GM19328 (cell line): ENCODE measurements at regions not wholly inside any gene's neighbourhood (a gene's known extent, or its start where the extent isn't known, plus 50 kb on each side); places are given as distances from the start of the nearest gene placed in this dataset.

Experiments used
- ATAC-seq: cut with Tn5 transposase; IDR thresholded peaks from one replicate; pipeline ENCODE4 v1.9.1; 2021; ENCODE audit warnings: mild to moderate bottlenecking, moderate library complexity; ENCODE audit not compliant: unreplicated experiment

DNA sequence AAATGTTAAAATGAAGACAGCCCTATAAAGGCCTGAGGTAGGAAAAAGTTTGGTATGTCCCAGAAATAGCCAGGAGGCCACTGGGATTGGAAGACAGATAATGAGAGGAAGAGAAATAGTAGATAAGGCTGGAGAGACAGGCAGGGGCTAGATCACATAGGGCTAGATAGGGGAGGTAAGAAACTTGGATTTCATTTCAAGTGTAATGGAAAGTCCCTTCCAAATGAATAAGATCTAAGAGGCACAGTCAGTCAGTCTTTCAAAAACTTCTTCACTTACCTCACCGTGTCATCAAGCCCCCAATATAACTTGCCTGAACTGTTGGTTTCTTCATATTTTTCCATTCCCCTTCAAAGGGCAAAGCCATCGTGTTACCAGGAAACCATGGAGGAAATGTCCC, 121.8 kb downstream of the SPCS3 start:
- ATAC-seq, result no peak

- ATAC-seq, result no peak
Measured at GRCh38 chr4:176443117-176443516, 123.4 kb downstream of the SPCS3 start.

GRCh38 chr4:176443646-176444409, 124.1 kb downstream of the SPCS3 start:
- no peak for ATAC-seq

DNA sequence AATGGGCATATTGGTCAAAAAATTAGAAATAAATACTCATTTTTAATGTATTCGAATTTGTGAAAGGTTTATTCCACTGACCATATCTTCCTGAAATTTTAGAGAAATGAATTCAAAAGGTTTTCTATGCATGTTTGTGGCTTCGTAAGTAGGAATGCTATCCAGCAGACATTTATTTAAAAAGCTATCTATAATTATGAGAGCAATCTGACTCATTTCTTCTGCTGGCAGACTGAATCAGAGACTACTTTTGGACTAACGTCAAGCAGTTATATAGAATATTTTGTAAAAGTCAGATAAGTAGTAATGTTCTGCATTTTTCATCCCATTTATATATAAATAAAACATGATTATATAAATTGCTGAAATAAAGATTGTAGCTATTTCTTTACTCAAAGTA, 125.0 kb downstream of the SPCS3 start:
- ATAC-seq, result no peak

- no peak for ATAC-seq
Measured at GRCh38 chr4:176448761-176449160, 129.0 kb downstream of the SPCS3 start.

- ATAC-seq, result no peak
Measured at GRCh38 chr4:176451443-176451842, 131.7 kb downstream of the SPCS3 start.

GRCh38 chr4:176453079-176453478, 133.3 kb downstream of the SPCS3 start:
- no peak for ATAC-seq

DNA sequence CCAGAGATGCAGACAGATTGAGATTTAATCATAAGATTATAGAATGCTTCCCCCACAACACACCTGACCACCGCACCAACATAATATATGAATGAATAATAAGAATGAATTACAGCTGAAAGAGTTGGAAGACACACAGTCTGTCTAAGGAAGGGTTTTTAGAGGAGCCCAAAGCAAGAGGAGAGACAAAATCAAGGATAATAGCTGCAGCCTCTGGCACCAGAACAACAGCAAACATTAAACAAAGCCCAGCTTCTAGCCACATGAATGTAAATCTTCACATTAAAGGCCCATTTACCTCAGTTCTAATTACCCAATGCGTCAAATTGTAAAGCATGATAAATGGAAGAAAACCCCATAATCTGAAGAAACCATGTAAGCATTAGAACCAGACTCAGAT, 133.9 kb downstream of the SPCS3 start:
- ATAC-seq, result no peak

GRCh38 chr4:176464748-176465147, 145.0 kb downstream of the SPCS3 start:
- peak; percentile 98 for ATAC-seq

DNA sequence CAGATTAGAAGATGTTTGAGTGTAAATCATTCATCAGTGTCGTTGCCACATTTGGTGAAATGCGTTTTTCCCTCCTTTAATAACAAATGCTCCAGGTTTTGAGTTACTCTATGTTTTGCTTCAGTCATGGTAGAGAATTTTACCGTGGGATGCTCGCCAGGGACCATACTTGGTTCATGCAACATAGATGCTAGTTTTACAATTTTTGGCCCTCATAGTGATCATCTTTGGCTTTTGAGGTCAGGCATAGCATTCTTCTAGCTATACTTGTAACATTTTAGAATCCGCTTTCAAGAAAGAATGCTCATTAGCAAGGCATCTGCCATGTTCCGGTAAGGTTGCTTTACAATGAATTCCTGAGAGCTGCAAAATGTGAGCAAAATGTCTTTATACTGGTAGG, 147.2 kb downstream of the SPCS3 start:
- ATAC-seq, result no peak

- ATAC-seq, result no peak
Measured at GRCh38 chr4:176469546-176469945, 149.8 kb downstream of the SPCS3 start.

- no peak for ATAC-seq
Measured at GRCh38 chr4:176470671-176471070, 150.9 kb downstream of the SPCS3 start.

DNA sequence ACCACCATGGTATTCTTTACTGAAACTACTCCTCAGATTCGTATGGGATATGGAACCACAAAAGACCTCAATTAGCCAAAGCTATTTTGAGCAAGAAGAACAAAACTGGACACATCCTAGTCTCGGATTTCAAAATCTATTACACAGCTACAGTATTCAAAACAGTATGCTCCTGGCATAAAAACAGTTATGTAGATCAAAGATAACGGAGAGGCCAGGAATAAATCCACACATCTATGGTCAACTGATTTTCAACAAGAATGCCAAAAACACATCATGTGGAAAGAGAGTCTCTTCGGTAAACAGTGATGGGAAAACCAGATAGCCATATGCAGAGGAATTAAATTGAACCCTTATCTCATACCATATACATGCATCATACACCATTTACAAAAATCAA, 155.3 kb downstream of the SPCS3 start:
- no peak for ATAC-seq

GRCh38 chr4:176478076-176478475, 158.3 kb downstream of the SPCS3 start:
- no peak for ATAC-seq

GRCh38 chr4:176479767-176480166, 160.0 kb downstream of the SPCS3 start:
- no peak for ATAC-seq

- no peak for ATAC-seq
Measured at GRCh38 chr4:176482972-176483371, 163.2 kb downstream of the SPCS3 start.

DNA sequence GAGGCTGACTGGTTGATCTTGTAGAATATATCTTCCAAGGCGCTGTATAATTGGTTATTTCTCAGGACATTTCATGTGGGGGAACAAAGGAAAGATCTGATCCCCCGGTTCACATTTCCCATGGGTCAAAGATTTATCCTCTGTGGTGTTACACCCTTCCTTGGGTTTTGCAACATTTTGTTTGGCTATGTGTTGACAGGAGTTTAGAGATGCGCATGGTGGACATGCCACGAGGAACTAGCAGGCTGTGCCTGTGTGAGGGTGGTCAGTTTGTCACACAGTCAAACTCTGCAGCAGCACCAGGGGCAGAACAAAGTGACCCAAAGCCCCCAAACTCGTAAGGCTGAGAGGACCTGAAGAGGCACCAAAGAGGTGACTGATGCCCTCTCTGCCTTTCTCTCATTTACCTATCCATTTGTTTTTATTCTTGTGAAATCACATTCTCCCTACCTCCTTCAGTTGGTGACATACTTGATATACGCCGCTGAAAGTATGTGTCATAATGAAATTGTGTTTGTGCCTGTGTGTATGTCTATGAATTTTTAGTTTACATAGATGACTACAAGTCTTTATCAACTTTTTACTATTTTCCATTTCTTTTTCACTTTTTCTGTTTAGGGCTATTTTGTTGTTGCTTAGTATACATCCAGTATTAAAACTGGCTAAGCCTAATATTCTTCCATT, 164.7 kb downstream of the SPCS3 start:
- ATAC-seq, result no peak

DNA sequence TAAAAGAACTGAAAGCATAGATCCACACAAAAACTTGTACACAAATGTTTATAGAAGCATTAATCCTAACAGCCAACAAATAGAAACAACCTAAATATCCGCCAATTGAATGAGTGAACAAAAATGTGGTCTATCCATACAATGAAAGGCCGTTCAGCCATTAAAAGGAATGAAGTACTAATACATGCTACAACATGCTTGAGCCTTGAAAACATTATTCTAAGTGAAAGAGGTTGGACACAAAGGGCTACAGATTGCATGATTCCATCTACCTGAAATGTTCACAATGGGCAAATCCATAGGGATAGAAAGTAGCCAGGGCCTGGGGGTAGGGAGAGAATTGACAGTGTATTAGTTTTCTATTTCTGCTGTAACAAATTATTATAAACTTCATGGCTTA, 169.2 kb downstream of the SPCS3 start:
- no peak for ATAC-seq

- ATAC-seq, result peak; percentile 100
Measured at GRCh38 chr4:176492646-176493302, 173.0 kb downstream of the SPCS3 start.

DNA sequence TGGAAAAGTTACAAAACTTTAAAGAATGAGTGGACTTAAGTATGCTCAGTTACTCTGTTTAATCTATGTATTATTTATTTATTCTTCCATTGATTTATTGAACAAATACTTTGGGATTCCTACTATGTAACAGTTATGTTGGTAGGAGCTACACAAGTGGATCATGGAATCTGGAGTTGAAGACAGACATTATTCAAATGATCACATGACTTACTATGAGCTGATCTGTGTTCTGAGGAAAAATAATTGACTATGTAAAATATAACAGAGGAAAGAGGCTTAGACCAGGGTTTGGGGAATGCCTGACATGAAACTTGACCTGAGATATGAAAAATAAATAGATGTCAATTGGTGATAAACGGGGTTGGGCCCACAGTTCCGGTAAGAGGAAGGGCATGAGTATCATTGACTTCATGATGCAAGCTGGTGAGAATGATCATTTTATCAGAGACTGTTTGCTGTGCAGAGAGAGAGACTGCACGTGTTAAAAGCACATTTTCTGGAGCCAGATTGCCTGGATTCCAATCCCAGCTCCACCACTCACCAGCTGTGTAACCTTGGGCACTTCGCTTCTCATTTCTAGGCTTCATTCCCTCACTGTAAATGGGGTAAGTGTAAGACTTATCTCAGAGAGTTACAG, 179.0 kb downstream of the SPCS3 start:
- no peak for ATAC-seq

- ATAC-seq, result no peak
Measured at GRCh38 chr4:176499518-176499917, 179.8 kb downstream of the SPCS3 start.

DNA sequence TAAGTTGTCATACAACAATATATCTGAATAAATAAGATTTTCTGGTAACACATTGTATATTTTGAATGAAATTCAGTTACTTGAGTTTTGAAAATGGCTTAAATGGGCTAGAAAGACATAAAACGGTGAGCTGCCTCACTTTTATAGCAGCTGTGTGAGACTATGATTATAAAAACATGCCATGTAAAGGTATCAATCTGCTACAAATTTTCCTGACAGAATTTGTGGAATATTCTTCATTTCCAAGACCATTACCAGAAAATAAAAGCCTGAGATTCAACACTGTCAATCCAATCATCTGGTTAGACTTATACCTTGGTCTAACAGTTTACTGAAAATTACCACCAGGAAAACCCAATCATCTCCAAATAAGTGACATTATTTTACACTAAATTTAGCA, 181.1 kb downstream of the SPCS3 start:
- ATAC-seq, result no peak
